Prostate gland (tissue), 2 donors: ENCODE measurements at regions not wholly inside any gene's neighbourhood (a gene's known extent, or its start where the extent isn't known, plus 50 kb on each side); places are given as distances from the start of the nearest gene placed in this dataset.
"Not testable (repeated sequence)": the region's sequence is repeated elsewhere in the genome, so short reads cannot be mapped to it uniquely, and the experiment has no call there.

Source experiments
- POLR2A ChIP-seq: fragments of 450-650 bp; IDR thresholded peaks from one replicate; pipeline ENCODE4 v1.6.1; 2016; ENCODE audit warnings: antibody characterized with exemption, mild to moderate bottlenecking
- POLR2AphosphoS5 ChIP-seq: sonication (generic); formaldehyde crosslinking; IDR thresholded peaks from one replicate; pipeline ENCODE4 v1.6.1; 2017; ENCODE audit warnings: antibody characterized with exemption
- TF ChIP-seq, protein P1 (sequence below), 4 experiments: fragments of 200-600 bp in 2 of 4; fragments of 450-650 bp in 2 of 4; sonication (generic) in 2 of 4; IDR thresholded peaks; 1 replicate in 3 of 4; 2 replicates in 1 of 4; pipeline ENCODE4 v1.5.1; 2016 to 2019; ENCODE audit warnings: antibody characterized with exemption in 4 of 4, mild to moderate bottlenecking in 2 of 4, moderate library complexity in 2 of 4

DNA sequence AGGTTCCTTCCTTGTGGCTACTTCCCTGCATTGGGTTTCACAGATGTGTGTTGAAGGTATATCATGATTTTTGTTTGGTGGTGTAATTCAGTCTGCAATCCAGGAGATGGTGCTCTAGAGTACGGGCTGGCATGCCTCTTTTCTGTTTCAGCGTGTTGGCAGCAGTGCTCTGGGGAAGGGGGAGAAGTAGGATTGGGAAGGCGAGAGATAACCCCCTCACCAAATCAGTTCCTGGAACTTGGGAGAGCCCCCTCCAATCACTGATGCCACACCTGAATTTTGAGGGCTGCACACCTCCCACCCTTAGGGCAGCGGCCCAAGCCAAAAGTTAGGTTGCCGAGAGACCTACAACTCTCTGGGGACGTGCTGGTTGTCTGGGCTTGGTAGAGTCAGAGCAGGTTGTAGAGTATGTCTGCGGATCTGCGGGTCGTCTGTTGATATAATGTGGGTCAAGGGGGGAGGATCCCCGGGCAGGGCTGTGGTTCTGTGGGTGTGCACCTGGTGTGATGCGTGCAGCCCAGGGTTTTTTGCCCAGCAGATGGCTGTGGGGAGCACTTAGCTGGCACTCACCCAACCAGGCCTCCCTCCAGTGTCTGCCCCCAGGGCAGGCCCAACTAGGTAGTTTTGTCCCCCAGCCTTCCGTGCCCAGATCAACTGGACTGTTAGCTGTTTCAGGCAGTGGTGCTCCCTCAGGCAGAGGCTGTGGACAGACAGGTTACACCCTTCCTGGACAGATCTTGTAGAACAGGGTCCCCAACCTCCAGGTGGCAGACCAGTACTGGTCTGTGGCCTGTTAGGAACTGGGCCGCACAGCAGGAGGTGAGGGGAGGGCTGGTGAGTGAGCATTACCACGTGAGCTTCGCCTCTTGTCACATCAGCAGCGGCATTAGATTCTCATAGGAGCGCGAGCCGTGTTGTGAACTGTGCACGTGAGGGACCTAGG is 85.7 kb downstream of the LGALS9B start:
- not testable (repeated sequence) for TF ChIP-seq POLR2AphosphoS5, POLR2A
- TF ChIP-seq, protein P1, sequence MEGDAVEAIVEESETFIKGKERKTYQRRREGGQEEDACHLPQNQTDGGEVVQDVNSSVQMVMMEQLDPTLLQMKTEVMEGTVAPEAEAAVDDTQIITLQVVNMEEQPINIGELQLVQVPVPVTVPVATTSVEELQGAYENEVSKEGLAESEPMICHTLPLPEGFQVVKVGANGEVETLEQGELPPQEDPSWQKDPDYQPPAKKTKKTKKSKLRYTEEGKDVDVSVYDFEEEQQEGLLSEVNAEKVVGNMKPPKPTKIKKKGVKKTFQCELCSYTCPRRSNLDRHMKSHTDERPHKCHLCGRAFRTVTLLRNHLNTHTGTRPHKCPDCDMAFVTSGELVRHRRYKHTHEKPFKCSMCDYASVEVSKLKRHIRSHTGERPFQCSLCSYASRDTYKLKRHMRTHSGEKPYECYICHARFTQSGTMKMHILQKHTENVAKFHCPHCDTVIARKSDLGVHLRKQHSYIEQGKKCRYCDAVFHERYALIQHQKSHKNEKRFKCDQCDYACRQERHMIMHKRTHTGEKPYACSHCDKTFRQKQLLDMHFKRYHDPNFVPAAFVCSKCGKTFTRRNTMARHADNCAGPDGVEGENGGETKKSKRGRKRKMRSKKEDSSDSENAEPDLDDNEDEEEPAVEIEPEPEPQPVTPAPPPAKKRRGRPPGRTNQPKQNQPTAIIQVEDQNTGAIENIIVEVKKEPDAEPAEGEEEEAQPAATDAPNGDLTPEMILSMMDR (IDR thresholded peaks at IDR 0.05), result peak in 3 of 4 experiments; percentile 22 to 72 (median 67)
